GM21825 (cell line): ENCODE measurements at regions not wholly inside any gene's neighbourhood (a gene's known extent, or its start where the extent isn't known, plus 50 kb on each side); places are given as distances from the start of the nearest gene placed in this dataset.
"Not testable (repeated sequence)": the region's sequence is repeated elsewhere in the genome, so short reads cannot be mapped to it uniquely, and the experiment has no call there.

Experiments
- ATAC-seq: cut with Tn5 transposase; IDR thresholded peaks from one replicate; pipeline ENCODE4 v1.9.1; 2021; ENCODE audit warnings: mild to moderate bottlenecking, moderate library complexity; ENCODE audit not compliant: unreplicated experiment

DNA sequence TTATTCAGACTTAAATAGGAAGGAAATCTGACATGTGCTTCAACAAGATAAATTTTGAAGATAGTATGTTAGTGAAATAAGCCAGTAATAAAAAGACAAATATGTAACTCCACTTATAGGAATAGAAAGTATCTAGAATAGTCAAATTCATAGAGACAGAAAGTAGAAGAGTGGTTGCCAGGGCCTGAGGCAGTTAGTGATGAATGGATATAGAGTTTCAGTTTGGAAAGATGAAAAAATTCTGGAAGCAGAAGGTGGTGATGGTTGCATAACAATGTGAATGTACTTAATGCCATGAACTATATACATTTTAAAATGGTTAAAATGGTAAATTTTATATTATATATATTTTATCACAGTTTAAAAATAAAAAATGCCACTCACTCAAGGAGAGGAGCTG is 54.3 kb downstream of the HAND2 start:
- ATAC-seq = no peak

DNA sequence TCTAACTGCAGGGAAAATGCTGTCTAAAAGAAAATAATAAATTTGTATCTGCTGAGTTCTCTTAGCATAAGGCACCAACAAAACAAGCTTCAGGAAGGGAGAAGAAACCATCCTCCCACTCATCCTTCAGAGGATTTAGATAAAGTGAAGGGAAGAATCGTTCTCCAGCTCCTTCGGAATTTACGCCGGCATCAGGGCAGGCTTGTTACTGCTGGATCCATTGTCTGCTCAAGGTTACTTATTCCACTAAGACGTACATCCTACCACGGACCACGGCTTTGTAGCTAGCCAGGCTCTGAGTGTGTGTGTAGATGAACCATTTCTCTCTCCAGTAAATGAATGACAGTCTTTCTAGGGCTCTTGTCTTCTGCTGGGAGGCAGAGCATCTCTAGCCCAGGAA is 60.4 kb downstream of the HAND2 start:
- no peak for ATAC-seq

GRCh38 chr4:173468314-173468713 is 61.7 kb downstream of the HAND2 start:
- no peak for ATAC-seq

- no peak for ATAC-seq
These were observed 63.9 kb downstream of the HAND2 start for GRCh38 chr4:173466101-173466500.

DNA sequence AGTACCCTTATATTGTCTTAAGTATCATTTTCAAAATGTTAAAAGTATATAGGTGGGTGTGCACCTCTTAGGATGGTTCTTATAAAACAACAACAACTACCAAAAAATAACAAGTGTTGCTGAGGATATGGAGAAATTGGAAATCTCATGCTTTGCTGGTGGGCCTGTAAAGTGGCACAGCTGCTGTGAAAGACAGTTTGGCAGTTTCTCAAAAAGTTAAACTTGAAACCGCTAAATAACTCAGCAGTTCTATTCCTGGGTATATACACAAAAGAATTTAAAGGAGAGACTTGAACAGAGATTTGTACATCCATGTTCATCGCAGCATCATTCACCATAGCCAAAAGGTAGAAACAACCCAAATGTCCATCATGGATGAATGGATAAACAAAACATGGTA is 65.5 kb downstream of the HAND2 start:
- no peak for ATAC-seq

DNA sequence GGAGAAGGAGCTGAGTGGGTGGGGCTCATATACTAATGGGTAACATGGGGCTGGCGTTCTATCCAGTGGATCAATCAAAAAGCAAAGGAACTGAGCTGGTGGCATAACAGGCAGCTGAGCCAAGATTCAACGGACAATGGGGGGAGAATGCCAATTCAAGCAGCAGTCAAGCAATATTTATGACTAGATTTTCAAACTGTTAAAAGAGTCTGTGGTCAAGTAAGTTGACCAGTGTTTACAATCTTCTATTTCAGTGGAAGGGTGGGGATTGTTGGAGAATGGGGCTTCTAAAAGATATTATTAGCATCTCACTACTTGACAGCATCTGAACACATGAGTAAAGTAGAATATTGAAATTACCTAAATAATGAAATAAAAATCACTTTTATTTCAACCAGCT is 64.9 kb upstream of the SCRG1 start:
- ATAC-seq = no peak

DNA sequence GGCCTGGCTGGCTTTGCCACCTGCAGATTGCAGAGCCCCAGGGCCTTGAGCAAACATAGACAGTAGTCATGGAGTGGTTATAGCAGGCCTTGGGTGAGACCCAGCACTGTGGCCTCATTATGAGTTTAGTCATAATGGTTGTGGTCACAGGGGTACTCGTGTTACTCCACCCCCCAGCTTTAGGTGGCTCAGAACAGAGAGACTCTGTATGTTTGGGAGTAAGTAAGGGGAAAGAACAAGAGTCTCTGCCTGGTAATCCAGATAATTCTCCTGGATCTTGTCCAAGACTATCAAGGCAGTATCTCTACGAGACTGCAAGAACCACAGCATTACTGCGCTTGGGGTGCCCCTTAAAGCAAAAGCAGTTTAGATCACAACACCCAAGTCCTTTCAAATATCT is 62.3 kb upstream of the SCRG1 start:
- no peak for ATAC-seq

DNA sequence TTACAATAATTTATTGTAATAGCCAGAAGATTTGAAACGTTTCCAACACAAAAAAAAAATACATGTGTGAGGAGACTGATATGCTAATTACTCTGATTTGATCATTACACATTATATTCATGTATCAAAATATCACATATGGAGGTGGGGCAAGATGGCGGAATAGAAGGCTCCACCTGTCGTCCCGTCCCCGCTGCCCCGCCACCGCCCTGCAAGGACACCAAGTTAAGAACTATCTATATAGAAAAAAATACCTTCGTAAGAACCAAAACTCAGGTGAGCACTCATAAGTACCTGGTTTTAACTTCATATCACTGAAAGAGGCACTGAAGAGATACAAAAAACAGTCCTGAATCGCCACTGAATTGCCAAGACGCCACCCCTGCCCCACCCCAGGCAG is 60.9 kb upstream of the SCRG1 start:
- ATAC-seq = no peak

DNA sequence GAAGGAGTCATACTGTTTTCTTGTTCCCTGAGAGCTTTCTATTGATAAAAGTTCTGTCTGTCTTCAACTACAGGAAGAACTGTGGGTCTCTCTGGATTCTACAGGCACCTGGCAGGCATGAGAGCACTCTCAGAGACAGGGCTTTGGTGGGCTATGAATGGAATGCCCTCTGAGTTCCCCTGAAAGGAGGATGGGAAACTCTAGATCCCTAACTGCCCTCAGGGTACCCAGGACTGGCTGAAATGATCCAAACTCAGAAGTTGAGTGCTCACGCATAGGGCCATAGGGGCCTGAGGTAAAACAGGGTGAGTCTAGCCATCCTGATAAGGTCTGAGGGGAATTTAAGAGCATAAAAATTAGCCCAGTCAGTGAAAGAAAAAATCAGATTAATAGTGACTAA is 59.0 kb upstream of the SCRG1 start:
- no peak for ATAC-seq

- ATAC-seq = not testable (repeated sequence)
These were observed 52.5 kb upstream of the SCRG1 start for GRCh38 chr4:173451435-173451834.

- ATAC-seq = no peak
These were observed 51.4 kb upstream of the SCRG1 start for GRCh38 chr4:173450281-173450680.

- no peak for ATAC-seq
These were observed 50.4 kb upstream of the SCRG1 start for GRCh38 chr4:173449380-173449717.

DNA sequence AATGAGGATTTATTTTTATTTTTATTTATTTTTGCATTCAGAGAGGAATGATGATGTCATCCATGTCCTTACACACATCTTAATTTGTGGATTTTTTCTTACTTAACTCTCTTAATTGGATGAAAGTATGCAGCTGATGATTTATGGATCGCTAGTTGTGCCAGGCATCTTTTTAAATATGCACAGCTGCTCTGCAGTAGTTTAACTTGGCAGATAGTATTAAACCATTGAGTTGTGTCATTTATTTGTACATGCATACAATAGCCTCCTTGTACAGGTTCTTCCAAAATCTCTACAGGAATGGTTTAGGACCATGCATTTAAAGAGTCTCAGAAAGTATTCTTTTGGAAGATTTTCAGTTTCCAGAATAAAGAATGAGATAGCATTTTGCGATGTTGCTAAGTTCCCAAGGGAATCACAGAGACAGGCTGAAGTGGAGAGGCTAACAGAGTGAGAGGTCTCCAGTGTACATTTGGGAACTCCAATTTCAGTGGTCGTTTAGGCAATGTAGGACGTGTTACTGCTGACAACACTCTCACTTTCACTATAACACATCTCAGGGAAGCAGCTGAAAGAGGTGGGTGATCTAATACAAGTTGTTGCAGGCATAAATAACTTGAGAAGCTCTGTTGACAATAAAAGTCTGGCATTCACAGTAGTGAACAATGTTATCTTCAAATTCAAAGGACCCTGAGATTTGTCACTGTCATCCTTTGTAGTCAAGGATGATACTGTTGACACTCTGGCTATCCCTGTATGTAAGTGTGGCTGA is 49.9 kb upstream of the SCRG1 start:
- peak; percentile 55 for ATAC-seq
